Esophagus squamous epithelium (tissue), 5 donors: ENCODE measurements at regions not wholly inside any gene's neighbourhood (a gene's known extent, or its start where the extent isn't known, plus 50 kb on each side); places are given as distances from the start of the nearest gene placed in this dataset.

Experiments used
- DNase-seq: peaks from one replicate; lab custom pipeline; 2025; lab: John Stamatoyannopoulos, UW
- H3K27ac ChIP-seq, 4 donors: fragments of 200-600 bp; sonication (generic); one replicate each; pipeline ENCODE4 v1.5.1; 2016 to 2019; ENCODE audit warnings: mild to moderate bottlenecking in 1 of 4
- H3K27me3 ChIP-seq, 4 donors: fragments of 200-600 bp; sonication (generic); 1 replicate in 3 of 4; 2 replicates in 1 of 4; pipeline versions ENCODE4 v1.5.1 to v1.6.0; 2017 to 2021; ENCODE audit warnings: antibody characterized with exemption in 1 of 4
- H3K36me3 ChIP-seq, 3 donors: fragments of 200-600 bp; sonication (generic); one replicate each; pipeline ENCODE4 v1.5.1; 2016 to 2019
- H3K4me1 ChIP-seq, 3 donors: fragments of 200-600 bp; sonication (generic); one replicate each; pipeline ENCODE4 v1.5.1; 2017 to 2019
- H3K4me3 ChIP-seq, 4 donors: fragments of 200-600 bp; sonication (generic); 1 replicate in 3 of 4; 2 replicates in 1 of 4; pipeline ENCODE4 v1.5.1; 2016 to 2019; ENCODE audit warnings: mild to moderate bottlenecking in 2 of 4, moderate library complexity in 1 of 4
- H3K9me3 ChIP-seq, 3 donors: fragments of 200-600 bp; sonication (generic); one replicate each; pipeline ENCODE4 v1.5.1; 2016 to 2019
- CTCF ChIP-seq, 6 experiments: fragments of 450-650 bp in 4 of 6; fragments of 200-600 bp in 2 of 6; sonication (generic) in 2 of 6; IDR thresholded peaks; one replicate each; pipeline ENCODE4 v1.5.1; 2016 to 2019; ENCODE audit warnings: antibody characterized with exemption in 6 of 6, mild to moderate bottlenecking in 4 of 6, moderate library complexity in 4 of 6
- POLR2A ChIP-seq, 4 donors: fragments of 450-650 bp; IDR thresholded peaks; one replicate each; pipeline ENCODE4 v1.6.1; 2017; ENCODE audit warnings: antibody characterized with exemption in 4 of 4, mild to moderate bottlenecking in 4 of 4, moderate library complexity in 3 of 4
- WGBS, 2 donors: methylation state at CpG; one replicate each; pipeline ENCODE4 v1.1.5; 2018; 5-methylcytosine and 5-hydroxymethylcytosine counted together
- intact Hi-C: fragments of 100-400 bp; cut with DNase I; formaldehyde crosslinking; loops from one replicate; pipeline ENCODE4 v1.15.0; 2022
- donor health status: DM: yes; HTN: yes; CAD: no.

GRCh38 chr12:93306636-93307035 is 71.1 kb upstream of the NUDT4 start:
- no peak overlapping the region for H3K27ac ChIP-seq
- H3K36me3 ChIP-seq: no peaks in the 10 kb centered on the region
- H3K4me3 ChIP-seq: no peak overlapping the region
- H3K9me3 ChIP-seq: peaks cover 0 to 3% (median 0%) of the 10 kb centered on the region in 3 donors
- intact Hi-C loops: no loop called here
- peaks cover 0 to 11% (median 0%) of the 10 kb centered on the region in 3 donors for H3K4me1 ChIP-seq
- DNase-seq: no peak
- TF ChIP-seq CTCF (IDR thresholded peaks at IDR 0.05): no peak
- TF ChIP-seq POLR2A (IDR thresholded peaks at IDR 0.05): no peak
- no peaks in the 10 kb centered on the region for H3K27me3 ChIP-seq

- no peak for DNase-seq
- WGBS, 2 donors: 80 to 88% methylated on average over 4 of the region's 4 CpGs
Measured at GRCh38 chr12:93308281-93308680, 69.4 kb upstream of the NUDT4 start.

GRCh38 chr12:93311827-93312226 is 65.9 kb upstream of the NUDT4 start:
- WGBS, 2 donors: 82 to 86% methylated on average over 2 of the region's 2 CpGs
- Histone ChIP-seq H3K4me3 (no peak overlapping the region), H3K27ac (no peak overlapping the region), H3K36me3 (no peaks in the 10 kb centered on the region), H3K4me1 (no peaks in the 10 kb centered on the region), H3K9me3 (no peaks in the 10 kb centered on the region), H3K27me3 (no peaks in the 10 kb centered on the region)
- DNase-seq: no peak
- no peak for TF ChIP-seq CTCF (IDR thresholded peaks at IDR 0.05)
- intact Hi-C loops: no loop called here

More at GRCh38 chr12:93308281-93308680, 69.4 kb upstream of the NUDT4 start:
- no peaks in the 10 kb centered on the region for H3K4me1 ChIP-seq
- TF ChIP-seq POLR2A (IDR thresholded peaks at IDR 0.05) (no peak), CTCF (IDR thresholded peaks at IDR 0.05) (no peak)
- no peak overlapping the region for H3K27ac ChIP-seq
- no peak overlapping the region for H3K4me3 ChIP-seq
- H3K27me3 ChIP-seq: no peaks in the 10 kb centered on the region
- H3K9me3 ChIP-seq: peaks cover 0 to 3% (median 0%) of the 10 kb centered on the region in 3 donors
- H3K36me3 ChIP-seq: no peaks in the 10 kb centered on the region
- intact Hi-C loops: no loop called here

- H3K4me1 ChIP-seq: peaks cover 0 to under 1% (median 0%) of the 10 kb centered on the region in 3 donors
- H3K27ac ChIP-seq: no peak overlapping the region
- WGBS, 2 donors: 85 to 90% methylated on average over 4 of the region's 4 CpGs
- H3K9me3 ChIP-seq: no peaks in the 10 kb centered on the region
- TF ChIP-seq POLR2A (IDR thresholded peaks at IDR 0.05) (no peak), CTCF (IDR thresholded peaks at IDR 0.05) (no peak)
- no peaks in the 10 kb centered on the region for H3K27me3 ChIP-seq
- H3K4me3 ChIP-seq: no peak overlapping the region
- intact Hi-C loops: no loop called here
- H3K36me3 ChIP-seq: no peaks in the 10 kb centered on the region
- no peak for DNase-seq
Measured at GRCh38 chr12:93314177-93314497, 63.6 kb upstream of the NUDT4 start.

GRCh38 chr12:93315385-93315906 is 62.3 kb upstream of the NUDT4 start:
- TF ChIP-seq CTCF (IDR thresholded peaks at IDR 0.05) (no peak), POLR2A (IDR thresholded peaks at IDR 0.05) (no peak)
- DNase-seq: no peak
- Histone ChIP-seq H3K27ac (no peak overlapping the region), H3K4me3 (no peak overlapping the region), H3K4me1 (peaks cover 0 to 3% (median 0%) of the 10 kb centered on the region in 3 donors), H3K27me3 (no peaks in the 10 kb centered on the region), H3K36me3 (no peaks in the 10 kb centered on the region), H3K9me3 (no peaks in the 10 kb centered on the region)
- intact Hi-C loops: no loop called here
- WGBS, 2 donors: 86 to 91% methylated on average over 9 of the region's 9 CpGs
